ENCODE measurements at regions not wholly inside any gene's neighbourhood (a gene's known extent, or its start where the extent isn't known, plus 50 kb on each side); places are given as distances from the start of the nearest gene placed in this dataset.

DNA sequence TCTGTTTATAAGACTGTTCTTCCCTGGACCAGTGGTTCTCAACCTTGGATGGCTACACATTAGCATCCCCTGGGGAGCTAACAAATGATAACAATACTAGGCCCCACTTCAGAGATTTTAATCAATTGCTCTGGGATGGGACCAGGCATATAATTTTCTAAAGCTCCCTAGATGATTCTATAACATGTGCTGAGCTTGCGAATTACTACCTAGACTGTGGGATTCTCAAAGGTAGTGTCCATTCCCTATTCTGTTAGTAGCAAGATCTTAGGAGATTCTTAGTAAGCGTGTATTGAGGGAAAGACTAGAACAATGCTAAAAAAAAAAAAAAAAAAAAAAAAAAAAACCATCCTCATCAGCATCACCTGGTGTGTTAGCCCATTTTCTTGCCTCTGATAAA, 412.0 kb upstream of the CDH5 start:
- DNase-seq (ENCODE audit: low read depth), result no peak
- TF ChIP-seq, protein P1, sequence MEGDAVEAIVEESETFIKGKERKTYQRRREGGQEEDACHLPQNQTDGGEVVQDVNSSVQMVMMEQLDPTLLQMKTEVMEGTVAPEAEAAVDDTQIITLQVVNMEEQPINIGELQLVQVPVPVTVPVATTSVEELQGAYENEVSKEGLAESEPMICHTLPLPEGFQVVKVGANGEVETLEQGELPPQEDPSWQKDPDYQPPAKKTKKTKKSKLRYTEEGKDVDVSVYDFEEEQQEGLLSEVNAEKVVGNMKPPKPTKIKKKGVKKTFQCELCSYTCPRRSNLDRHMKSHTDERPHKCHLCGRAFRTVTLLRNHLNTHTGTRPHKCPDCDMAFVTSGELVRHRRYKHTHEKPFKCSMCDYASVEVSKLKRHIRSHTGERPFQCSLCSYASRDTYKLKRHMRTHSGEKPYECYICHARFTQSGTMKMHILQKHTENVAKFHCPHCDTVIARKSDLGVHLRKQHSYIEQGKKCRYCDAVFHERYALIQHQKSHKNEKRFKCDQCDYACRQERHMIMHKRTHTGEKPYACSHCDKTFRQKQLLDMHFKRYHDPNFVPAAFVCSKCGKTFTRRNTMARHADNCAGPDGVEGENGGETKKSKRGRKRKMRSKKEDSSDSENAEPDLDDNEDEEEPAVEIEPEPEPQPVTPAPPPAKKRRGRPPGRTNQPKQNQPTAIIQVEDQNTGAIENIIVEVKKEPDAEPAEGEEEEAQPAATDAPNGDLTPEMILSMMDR (IDR thresholded peaks at IDR 0.05; ENCODE audit: insufficient read depth, low read depth, low read length, missing control alignments), result no peak
- H3K4me3 ChIP-seq (ENCODE audit: low read depth, low read length), result no peak overlapping the region

DNA sequence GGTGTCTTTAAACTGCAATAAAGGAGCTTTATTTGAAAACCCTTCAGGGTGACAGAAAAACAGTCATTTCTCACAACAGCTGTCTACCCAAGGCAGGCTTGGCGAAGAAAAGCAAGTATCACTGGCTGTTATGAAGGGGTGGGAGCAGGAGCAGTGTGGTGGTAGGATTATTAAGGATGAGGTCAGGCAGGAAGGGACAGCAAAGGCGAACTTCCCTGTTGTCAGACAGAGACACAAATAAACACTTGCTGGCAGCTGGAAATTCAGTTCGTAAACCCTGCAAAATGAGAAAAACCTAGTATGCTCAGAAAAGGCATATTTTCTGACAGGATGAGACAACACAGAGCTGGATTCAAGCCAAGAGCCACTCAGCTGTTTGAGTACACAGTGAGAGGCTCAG, 416.3 kb upstream of the CDH5 start:
- DNase-seq (ENCODE audit: low read depth), result no peak
- no peak overlapping the region for H3K4me3 ChIP-seq (ENCODE audit: low read depth, low read length)
- TF ChIP-seq, protein P1 (IDR thresholded peaks at IDR 0.05; ENCODE audit: insufficient read depth, low read depth, low read length, missing control alignments), result no peak

DNA sequence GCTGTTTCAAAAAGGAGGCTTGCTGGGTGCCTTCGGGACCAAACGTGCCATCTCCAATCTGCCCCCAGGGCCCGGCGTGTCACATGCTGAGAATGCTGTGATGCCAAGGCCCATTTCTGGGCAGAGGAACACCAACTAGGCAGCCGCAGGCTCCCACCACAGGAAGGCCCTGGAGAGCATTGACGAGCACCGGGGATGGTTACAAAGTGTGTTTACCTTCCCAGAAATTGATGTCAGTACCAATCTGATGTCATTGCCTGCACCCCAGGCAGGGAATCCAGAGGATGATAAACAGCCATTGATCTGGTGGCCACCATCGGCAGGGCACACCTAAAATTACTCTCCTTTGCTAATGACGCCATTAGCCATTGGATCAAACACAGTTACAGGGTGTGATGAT, 418.1 kb upstream of the CDH5 start:
- TF ChIP-seq, protein P1 (IDR thresholded peaks at IDR 0.05; ENCODE audit: insufficient read depth, low read depth, low read length, missing control alignments), result no peak
- no peak overlapping the region for H3K4me3 ChIP-seq (ENCODE audit: low read depth, low read length)
- DNase-seq (ENCODE audit: low read depth), result no peak

DNA sequence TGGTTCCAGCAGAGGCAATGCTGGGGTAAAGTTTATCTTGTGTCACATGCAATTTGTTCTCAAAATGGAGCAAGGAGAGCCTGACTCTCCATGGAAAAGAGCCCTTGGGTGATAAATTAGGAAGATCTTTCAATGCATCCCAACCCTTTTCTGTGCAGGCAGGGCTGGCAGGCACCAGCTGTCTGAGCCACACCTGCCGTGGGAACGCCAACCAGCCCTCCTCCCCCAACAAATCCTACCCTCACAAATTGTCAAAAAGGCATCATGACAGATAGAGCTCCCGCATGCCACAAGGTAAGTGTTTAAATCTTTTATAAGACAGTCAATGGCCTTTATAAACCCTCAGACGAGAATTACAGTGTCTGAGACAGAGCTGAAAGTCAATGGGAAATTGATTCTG, 418.5 kb upstream of the CDH5 start:
- no peak for DNase-seq (ENCODE audit: low read depth)
- H3K4me3 ChIP-seq (ENCODE audit: low read depth, low read length), result no peak overlapping the region
- TF ChIP-seq, protein P1 (IDR thresholded peaks at IDR 0.05; ENCODE audit: insufficient read depth, low read depth, low read length, missing control alignments), result no peak

DNA sequence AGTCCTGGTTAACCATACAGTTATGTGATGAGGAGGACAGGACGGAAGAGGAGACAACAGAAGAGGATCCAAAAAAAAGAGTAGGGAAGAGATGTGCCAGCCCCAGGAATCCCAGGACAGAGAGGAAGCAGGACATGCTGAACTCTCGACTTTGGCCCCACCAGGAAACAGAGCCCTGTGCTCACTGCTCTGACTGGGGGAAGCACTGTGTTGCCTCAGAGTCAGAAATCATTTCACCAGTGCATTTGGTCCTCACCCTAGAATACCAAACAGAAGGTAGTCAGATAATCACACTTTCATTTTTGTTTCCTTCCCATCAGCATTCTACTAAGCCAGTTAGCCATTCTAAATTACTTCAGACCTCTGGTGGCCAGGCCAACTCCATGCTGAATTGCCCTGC, 421.0 kb upstream of the CDH5 start:
- DNase-seq (ENCODE audit: low read depth), result no peak
- H3K4me3 ChIP-seq (ENCODE audit: low read depth, low read length), result no peak overlapping the region
- TF ChIP-seq, protein P1 (IDR thresholded peaks at IDR 0.05; ENCODE audit: insufficient read depth, low read depth, low read length, missing control alignments), result no peak

DNA sequence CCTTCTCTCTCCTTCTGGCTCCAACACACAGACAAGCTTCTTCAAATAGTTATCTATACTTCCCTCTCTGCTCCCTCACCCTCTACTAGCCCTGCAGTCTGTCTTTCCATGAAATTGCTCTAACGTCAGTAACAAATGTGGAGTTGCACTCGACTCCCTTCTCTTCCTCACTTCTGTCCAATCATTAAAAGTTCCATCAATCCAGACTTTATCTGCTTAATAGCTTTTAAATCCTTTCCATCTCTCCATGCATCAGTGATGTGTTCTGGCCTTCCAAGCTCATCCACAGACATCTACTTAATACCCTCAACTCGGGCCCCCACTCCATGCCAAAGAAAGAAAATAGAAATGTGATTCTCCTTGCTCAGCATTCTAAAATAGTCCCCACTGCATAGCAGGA, 422.1 kb upstream of the CDH5 start:
- no peak for DNase-seq (ENCODE audit: low read depth)
- TF ChIP-seq, protein P1 (IDR thresholded peaks at IDR 0.05; ENCODE audit: insufficient read depth, low read depth, low read length, missing control alignments), result no peak
- H3K4me3 ChIP-seq (ENCODE audit: low read depth, low read length), result no peak overlapping the region

DNA sequence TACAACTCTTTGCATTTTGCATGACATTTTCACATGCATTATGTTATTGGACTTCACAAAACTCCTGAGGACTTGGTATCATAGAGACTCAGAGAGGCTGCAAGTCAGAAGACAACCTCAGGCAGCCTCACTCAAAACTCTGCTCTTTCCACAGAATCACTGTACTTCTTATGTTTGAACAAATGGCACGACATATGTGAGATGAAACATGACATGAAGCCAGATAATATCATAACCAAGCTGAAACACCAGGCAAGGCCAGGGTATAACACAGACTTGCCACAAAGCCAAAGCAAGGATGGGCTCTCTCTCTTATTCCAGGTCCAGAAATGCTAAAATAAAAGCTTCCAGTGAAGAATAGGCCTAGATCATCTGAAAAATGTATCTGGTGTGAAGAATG, 425.8 kb upstream of the CDH5 start:
- no peak overlapping the region for H3K4me3 ChIP-seq (ENCODE audit: low read depth, low read length)
- no peak for DNase-seq (ENCODE audit: low read depth)
- TF ChIP-seq, protein P1 (IDR thresholded peaks at IDR 0.05; ENCODE audit: insufficient read depth, low read depth, low read length, missing control alignments), result no peak
